ENCODE measurements at regions not wholly inside any gene's neighbourhood (a gene's known extent, or its start where the extent isn't known, plus 50 kb on each side); places are given as distances from the start of the nearest gene placed in this dataset.
"Not testable (repeated sequence)": the region's sequence is repeated elsewhere in the genome, so short reads cannot be mapped to it uniquely, and the experiment has no call there.

- Histone ChIP-seq H3K4me2 (ENCODE audit: low read length) (no peak overlapping the region), H3K9me3 (ENCODE audit: control insufficient read depth, insufficient read depth, low read length) (no peaks in the 10 kb centered on the region), H3K36me3 (ENCODE audit: control insufficient read depth, low read length) (no peaks in the 10 kb centered on the region), H3F3A (ENCODE audit: control insufficient read depth, insufficient read depth) (no peaks in the 10 kb centered on the region), H3K4me1 (ENCODE audit: control insufficient read depth, low read length) (no peaks in the 10 kb centered on the region), H3K4me3 (ENCODE audit: low read length) (no peak overlapping the region), H3K9me2 (replicated peaks; ENCODE audit: control insufficient read depth, low read length) (no peaks in the 10 kb centered on the region), H3K79me2 (ENCODE audit: control insufficient read depth, low read length) (no peaks in the 10 kb centered on the region), H3K27ac (ENCODE audit: low read depth, low read length) (no peak overlapping the region), H3K27me3 (ENCODE audit: control insufficient read depth, low read length) (no peaks in the 10 kb centered on the region), H4K20me1 (ENCODE audit: control insufficient read depth, insufficient read depth, low read depth, low read length) (no peaks in the 10 kb centered on the region)
- TF ChIP-seq CTCF (IDR thresholded peaks at IDR 0.05; ENCODE audit: low read depth, low read length, poor library complexity, severe bottlenecking) (no peak), EZH2phosphoT487 (IDR thresholded peaks at IDR 0.05; ENCODE audit: borderline replicate concordance, low read length) (no peak)
Observed at GRCh38 chrX:25105221-25105620, 89.5 kb upstream of the ARX start.

- Histone ChIP-seq H3K27me3 (ENCODE audit: control insufficient read depth, low read length) (no peaks in the 10 kb centered on the region), H3K79me2 (ENCODE audit: control insufficient read depth, low read length) (no peaks in the 10 kb centered on the region), H3K4me1 (ENCODE audit: control insufficient read depth, low read length) (no peaks in the 10 kb centered on the region), H4K20me1 (ENCODE audit: control insufficient read depth, insufficient read depth, low read depth, low read length) (no peaks in the 10 kb centered on the region), H3K9me3 (ENCODE audit: control insufficient read depth, insufficient read depth, low read length) (no peaks in the 10 kb centered on the region), H3K27ac (ENCODE audit: low read depth, low read length) (no peak overlapping the region), H3K9me2 (replicated peaks; ENCODE audit: control insufficient read depth, low read length) (no peaks in the 10 kb centered on the region), H3F3A (ENCODE audit: control insufficient read depth, insufficient read depth) (no peaks in the 10 kb centered on the region), H3K4me3 (ENCODE audit: low read length) (no peak overlapping the region), H3K4me2 (ENCODE audit: low read length) (no peak overlapping the region), H3K36me3 (ENCODE audit: control insufficient read depth, low read length) (no peaks in the 10 kb centered on the region)
- TF ChIP-seq CTCF (IDR thresholded peaks at IDR 0.05; ENCODE audit: low read depth, low read length, poor library complexity, severe bottlenecking), result no peak
Observed at GRCh38 chrX:25096522-25097045, 80.8 kb upstream of the ARX start.

- not testable (repeated sequence) for H3K9me2 ChIP-seq (replicated peaks; ENCODE audit: control insufficient read depth, low read length); H3K79me2 ChIP-seq (ENCODE audit: control insufficient read depth, low read length); H3K9me3 ChIP-seq (ENCODE audit: control insufficient read depth, insufficient read depth, low read length); H3F3A ChIP-seq (ENCODE audit: control insufficient read depth, insufficient read depth); H4K20me1 ChIP-seq (ENCODE audit: control insufficient read depth, insufficient read depth, low read depth, low read length); H3K27ac ChIP-seq (ENCODE audit: low read depth, low read length); H3K36me3 ChIP-seq (ENCODE audit: control insufficient read depth, low read length); H3K4me2 ChIP-seq (ENCODE audit: low read length); H3K4me3 ChIP-seq (ENCODE audit: low read length); H3K4me1 ChIP-seq (ENCODE audit: control insufficient read depth, low read length); H3K27me3 ChIP-seq (ENCODE audit: control insufficient read depth, low read length)
Observed at GRCh38 chrX:25091152-25091551, 75.4 kb upstream of the ARX start.

- H3K9me2 ChIP-seq (replicated peaks; ENCODE audit: control insufficient read depth, low read length), result no peaks in the 10 kb centered on the region
- H3K79me2 ChIP-seq (ENCODE audit: control insufficient read depth, low read length), result no peaks in the 10 kb centered on the region
- no peaks in the 10 kb centered on the region for H3K36me3 ChIP-seq (ENCODE audit: control insufficient read depth, low read length)
- H3F3A ChIP-seq (ENCODE audit: control insufficient read depth, insufficient read depth), result no peaks in the 10 kb centered on the region
- H3K4me2 ChIP-seq (ENCODE audit: low read length), result no peak overlapping the region
- no peaks in the 10 kb centered on the region for H3K27me3 ChIP-seq (ENCODE audit: control insufficient read depth, low read length)
- no peaks in the 10 kb centered on the region for H4K20me1 ChIP-seq (ENCODE audit: control insufficient read depth, insufficient read depth, low read depth, low read length)
- H3K4me3 ChIP-seq (ENCODE audit: low read length), result no peak overlapping the region
- H3K9me3 ChIP-seq (ENCODE audit: control insufficient read depth, insufficient read depth, low read length), result no peaks in the 10 kb centered on the region
- no peak overlapping the region for H3K27ac ChIP-seq (ENCODE audit: low read depth, low read length)
- TF ChIP-seq EZH2phosphoT487 (IDR thresholded peaks at IDR 0.05; ENCODE audit: borderline replicate concordance, low read length), result no peak
- TF ChIP-seq CTCF (IDR thresholded peaks at IDR 0.05; ENCODE audit: low read depth, low read length, poor library complexity, severe bottlenecking), result no peak
- H3K4me1 ChIP-seq (ENCODE audit: control insufficient read depth, low read length), result no peaks in the 10 kb centered on the region
Observed at GRCh38 chrX:25084446-25084845, 68.7 kb upstream of the ARX start.
